ENCODE measurements at regions not wholly inside any gene's neighbourhood (a gene's known extent, or its start where the extent isn't known, plus 50 kb on each side); places are given as distances from the start of the nearest gene placed in this dataset.
"Not testable (repeated sequence)": the region's sequence is repeated elsewhere in the genome, so short reads cannot be mapped to it uniquely, and the experiment has no call there.

GRCh38 chr11:19429108-19429760, 188.5 kb upstream of the E2F8 start:
- no peak for DNase-seq

- DNase-seq = no peak
Observed at GRCh38 chr11:19428206-19429002, 187.7 kb upstream of the E2F8 start.

- DNase-seq = no peak
Observed at GRCh38 chr11:19426756-19427403, 186.1 kb upstream of the E2F8 start.

- DNase-seq = no peak
Observed at GRCh38 chr11:19426011-19426755, 185.4 kb upstream of the E2F8 start.

GRCh38 chr11:19422276-19422675, 181.5 kb upstream of the E2F8 start:
- DNase-seq = no peak

- DNase-seq = no peak
Observed at GRCh38 chr11:19420868-19421533, 180.3 kb upstream of the E2F8 start.

GRCh38 chr11:19419808-19420207, 179.1 kb upstream of the E2F8 start:
- DNase-seq = no peak

- DNase-seq = no peak
Observed at GRCh38 chr11:19419021-19419750, 178.4 kb upstream of the E2F8 start.

GRCh38 chr11:19418221-19418620, 177.5 kb upstream of the E2F8 start:
- no peak for DNase-seq

- DNase-seq = not testable (repeated sequence)
Observed at GRCh38 chr11:19412070-19412469, 171.3 kb upstream of the E2F8 start.

- no peak for DNase-seq
Observed at GRCh38 chr11:19410032-19410431, 169.3 kb upstream of the E2F8 start.

- no peak for DNase-seq
Observed at GRCh38 chr11:19409307-19409706, 168.6 kb upstream of the E2F8 start.

GRCh38 chr11:19407677-19408270, 167.0 kb upstream of the E2F8 start:
- DNase-seq = no peak

- no peak for DNase-seq
Observed at GRCh38 chr11:19405966-19406365, 165.2 kb upstream of the E2F8 start.

GRCh38 chr11:19404787-19405186, 164.0 kb upstream of the E2F8 start:
- DNase-seq = no peak

- DNase-seq = no peak
Observed at GRCh38 chr11:19403196-19403895, 162.6 kb upstream of the E2F8 start.

- no peak for DNase-seq
Observed at GRCh38 chr11:19400296-19400695, 159.6 kb upstream of the E2F8 start.

GRCh38 chr11:19398772-19399527, 158.2 kb upstream of the E2F8 start:
- no peak for DNase-seq

- DNase-seq = no peak
Observed at GRCh38 chr11:19398273-19398672, 157.5 kb upstream of the E2F8 start.

GRCh38 chr11:19395050-19395449, 154.3 kb upstream of the E2F8 start:
- DNase-seq = no peak
